Stimulated activated CD8-positive, alpha-beta memory T cell treated with anti-CD3 and anti-CD28 coated beads, Interleukin-4, amount 100 ng/mL, for 1 hour (primary cell): ENCODE measurements at regions not wholly inside any gene's neighbourhood (a gene's known extent, or its start where the extent isn't known, plus 50 kb on each side); places are given as distances from the start of the nearest gene placed in this dataset.

Source experiments
- DNase-seq, 2 donors: peaks; one replicate each; pipeline ENCODE4 v3.0.0-alpha.2; 2020; ENCODE audit warnings: low read depth in 2 of 2, low spot score in 1 of 2

- no peak for DNase-seq
These were observed 184.9 kb upstream of the CDH11 start for GRCh38 chr16:65306722-65307121.

- no peak for DNase-seq
These were observed 184.4 kb upstream of the CDH11 start for GRCh38 chr16:65306300-65306699.

- no peak for DNase-seq
These were observed 183.6 kb upstream of the CDH11 start for GRCh38 chr16:65305266-65305959.

GRCh38 chr16:65301029-65301428, 179.2 kb upstream of the CDH11 start:
- no peak for DNase-seq

GRCh38 chr16:65297453-65297852, 175.6 kb upstream of the CDH11 start:
- no peak for DNase-seq

GRCh38 chr16:65295527-65295926, 173.7 kb upstream of the CDH11 start:
- DNase-seq: no peak

GRCh38 chr16:65294708-65295107, 172.8 kb upstream of the CDH11 start:
- DNase-seq: no peak

GRCh38 chr16:65294165-65294564, 172.3 kb upstream of the CDH11 start:
- no peak for DNase-seq

GRCh38 chr16:65289022-65289421, 167.2 kb upstream of the CDH11 start:
- no peak for DNase-seq

GRCh38 chr16:65287307-65287706, 165.4 kb upstream of the CDH11 start:
- no peak for DNase-seq

GRCh38 chr16:65285128-65286048, 163.5 kb upstream of the CDH11 start:
- no peak for DNase-seq

GRCh38 chr16:65284626-65285025, 162.8 kb upstream of the CDH11 start:
- DNase-seq: no peak

GRCh38 chr16:65283181-65283651, 161.4 kb upstream of the CDH11 start:
- no peak for DNase-seq

- no peak for DNase-seq
These were observed 159.7 kb upstream of the CDH11 start for GRCh38 chr16:65281586-65281985.

- DNase-seq: no peak
These were observed 159.1 kb upstream of the CDH11 start for GRCh38 chr16:65280845-65281512.

- DNase-seq: no peak
These were observed 157.7 kb upstream of the CDH11 start for GRCh38 chr16:65279576-65279975.

GRCh38 chr16:65278874-65279273, 157.0 kb upstream of the CDH11 start:
- DNase-seq: no peak

- DNase-seq: no peak
These were observed 152.7 kb upstream of the CDH11 start for GRCh38 chr16:65274566-65274965.

GRCh38 chr16:65272699-65273414, 151.0 kb upstream of the CDH11 start:
- no peak for DNase-seq

GRCh38 chr16:65271996-65272395, 150.1 kb upstream of the CDH11 start:
- DNase-seq: no peak

- DNase-seq: no peak
These were observed 146.5 kb upstream of the CDH11 start for GRCh38 chr16:65268331-65268730.
